ENCODE measurements at regions not wholly inside any gene's neighbourhood (a gene's known extent, or its start where the extent isn't known, plus 50 kb on each side); places are given as distances from the start of the nearest gene placed in this dataset.

- TF ChIP-seq CTCF (IDR thresholded peaks at IDR 0.05; ENCODE audit: unreplicated experiment): no peak
- peaks cover 6% of the 10 kb centered on the region for H3K9me3 Mint-ChIP-seq (ENCODE audit: unreplicated experiment)
- H3K27me3 Mint-ChIP-seq (ENCODE audit: insufficient read depth, unreplicated experiment): no peaks in the 10 kb centered on the region
- intact Hi-C loops (cut with micrococcal nuclease): no loop called here
- peaks cover 6% of the 10 kb centered on the region for H3K4me1 Mint-ChIP-seq (ENCODE audit: insufficient read depth, unreplicated experiment)
- POLR2A ChIA-PET: no interaction called here
- H3K4me3 Mint-ChIP-seq (ENCODE audit: unreplicated experiment): no peak overlapping the region
- CTCF ChIA-PET: no interaction called here
- no TSS peak for BruUV-seq (replicated peaks)
- H3K27ac Mint-ChIP-seq (ENCODE audit: low read depth, unreplicated experiment): no peak overlapping the region
- H3K36me3 Mint-ChIP-seq (ENCODE audit: insufficient read depth, unreplicated experiment): no peaks in the 10 kb centered on the region
- no peak for DNase-seq (ENCODE audit: unreplicated experiment)
These were observed 167.6 kb downstream of the TFAP2B start for GRCh38 chr6:50986319-50986718.

- no TSS peak for BruUV-seq (replicated peaks)
- Mint-ChIP-seq H3K4me3 (ENCODE audit: unreplicated experiment) (no peak overlapping the region), H3K4me1 (ENCODE audit: insufficient read depth, unreplicated experiment) (peaks cover 6% of the 10 kb centered on the region), H3K27ac (ENCODE audit: low read depth, unreplicated experiment) (no peak overlapping the region), H3K27me3 (ENCODE audit: insufficient read depth, unreplicated experiment) (no peaks in the 10 kb centered on the region), H3K36me3 (ENCODE audit: insufficient read depth, unreplicated experiment) (no peaks in the 10 kb centered on the region), H3K9me3 (ENCODE audit: unreplicated experiment) (peaks cover 6% of the 10 kb centered on the region)
- intact Hi-C loops (cut with micrococcal nuclease): no loop called here
- TF ChIP-seq CTCF (IDR thresholded peaks at IDR 0.05; ENCODE audit: unreplicated experiment): no peak
- POLR2A ChIA-PET: no interaction called here
- CTCF ChIA-PET: interaction anchor here (0.7 kb wide), 1 partner anchor 11 kb away, joined by 3 read pairs; no protein-coding TSS in a partner anchor
- no peak for DNase-seq (ENCODE audit: unreplicated experiment)
These were observed 170.5 kb downstream of the TFAP2B start for GRCh38 chr6:50989123-50989522.

GRCh38 chr6:50990750-50991446 lies 172.2 kb downstream of the TFAP2B start:
- Mint-ChIP-seq H3K36me3 (ENCODE audit: insufficient read depth, unreplicated experiment) (no peaks in the 10 kb centered on the region), H3K27ac (ENCODE audit: low read depth, unreplicated experiment) (no peak overlapping the region), H3K27me3 (ENCODE audit: insufficient read depth, unreplicated experiment) (no peaks in the 10 kb centered on the region), H3K4me3 (ENCODE audit: unreplicated experiment) (no peak overlapping the region), H3K4me1 (ENCODE audit: insufficient read depth, unreplicated experiment) (peaks cover 6% of the 10 kb centered on the region), H3K9me3 (ENCODE audit: unreplicated experiment) (peaks cover 6% of the 10 kb centered on the region)
- ChIA-PET POLR2A (interaction anchor here (0.6 kb wide), 1 partner anchor 15 kb away, joined by 4 read pairs; no protein-coding TSS in a partner anchor), CTCF (no interaction called here)
- intact Hi-C loops (cut with micrococcal nuclease): no loop called here
- BruUV-seq (replicated peaks): no TSS peak
- peak; percentile 77 for DNase-seq (ENCODE audit: unreplicated experiment)
- no peak for TF ChIP-seq CTCF (IDR thresholded peaks at IDR 0.05; ENCODE audit: unreplicated experiment)

- BruUV-seq (replicated peaks): no TSS peak
- intact Hi-C loops (cut with micrococcal nuclease): no loop called here
- Mint-ChIP-seq H3K4me1 (ENCODE audit: insufficient read depth, unreplicated experiment) (peaks cover 6% of the 10 kb centered on the region), H3K36me3 (ENCODE audit: insufficient read depth, unreplicated experiment) (no peaks in the 10 kb centered on the region), H3K27me3 (ENCODE audit: insufficient read depth, unreplicated experiment) (no peaks in the 10 kb centered on the region), H3K4me3 (ENCODE audit: unreplicated experiment) (no peak overlapping the region), H3K27ac (ENCODE audit: low read depth, unreplicated experiment) (no peak overlapping the region), H3K9me3 (ENCODE audit: unreplicated experiment) (peaks cover 6% of the 10 kb centered on the region)
- ChIA-PET CTCF (no interaction called here), POLR2A (no interaction called here)
- DNase-seq (ENCODE audit: unreplicated experiment): no peak
- TF ChIP-seq CTCF (IDR thresholded peaks at IDR 0.05; ENCODE audit: unreplicated experiment): no peak
These were observed 173.6 kb downstream of the TFAP2B start for GRCh38 chr6:50992232-50992631.

Data from MCF 10A (cell line).